Neural cell (in vitro differentiated cells): ENCODE measurements at regions not wholly inside any gene's neighbourhood (a gene's known extent, or its start where the extent isn't known, plus 50 kb on each side); places are given as distances from the start of the nearest gene placed in this dataset.

Experiments
- H2AFZ ChIP-seq: fragments of 200-600, 300-800 bp; sonication (generic), shearing (Covaris generic); 2 replicates; pipeline ENCODE4 v1.6.0; 2014; ENCODE audit warnings: low read depth, mild to moderate bottlenecking, antibody characterized with exemption, low read length, moderate library complexity
- H3F3A ChIP-seq: fragments of 200-600 bp; shearing (Covaris generic); 2 replicates; pipeline ENCODE4 v1.6.1; 2016; ENCODE audit warnings: mild to moderate bottlenecking, moderate library complexity, mixed read lengths, antibody characterized with exemption, low read length; ENCODE audit not compliant: insufficient read depth, poor library complexity, severe bottlenecking
- H3K27ac ChIP-seq: fragments of 200-600, 300-800 bp; sonication (generic), shearing (Covaris generic); 2 replicates; pipeline ENCODE4 v1.5.1; 2014; ENCODE audit warnings: mild to moderate bottlenecking, low read length, moderate library complexity
- H3K27me3 ChIP-seq: fragments of 300-800, 200-600 bp; sonication (generic), shearing (Covaris generic); 2 replicates; pipeline ENCODE4 v1.6.0; 2014; ENCODE audit warnings: mild to moderate bottlenecking, low read depth, low read length, moderate library complexity; ENCODE audit not compliant: insufficient read depth
- H3K36me3 ChIP-seq: fragments of 300-800, 200-600 bp; sonication (generic), shearing (Covaris generic); 2 replicates; pipeline ENCODE4 v1.5.1; 2014; ENCODE audit warnings: mild to moderate bottlenecking, antibody characterized with exemption, low read length, moderate library complexity; ENCODE audit not compliant: insufficient read depth
- H3K4me2 ChIP-seq: fragments of 300-800, 200-600 bp; sonication (generic), shearing (Covaris generic); 2 replicates; pipeline ENCODE4 v1.6.0; 2014; ENCODE audit warnings: mild to moderate bottlenecking, low read length
- H3K4me3 ChIP-seq: fragments of 300-800, 200-600 bp; sonication (generic), shearing (Covaris generic); 2 replicates; pipeline ENCODE4 v1.5.1; 2014; ENCODE audit warnings: mild to moderate bottlenecking, low read length, moderate library complexity
- H3K79me2 ChIP-seq: fragments of 200-600 bp; shearing (Covaris generic); replicated peaks from 2 replicates; pipeline ENCODE4 v1.6.0; 2014; ENCODE audit warnings: mild to moderate bottlenecking, low read length, moderate library complexity; ENCODE audit not compliant: insufficient read depth
- H3K9ac ChIP-seq: fragments of 300-800, 200-600 bp; sonication (generic), shearing (Covaris generic); 2 replicates; pipeline ENCODE4 v1.6.1; 2016; ENCODE audit warnings: mild to moderate bottlenecking, low read length, mixed read lengths
- H3K9me2 ChIP-seq: fragments of 200-600 bp; shearing (Covaris generic); 2 replicates; pipeline ENCODE4 v1.6.1; 2016; ENCODE audit warnings: mild to moderate bottlenecking, low read length, mixed read lengths; ENCODE audit not compliant: insufficient read depth
- H3K9me3 ChIP-seq: fragments of 200-600, 300-800 bp; sonication (generic), shearing (Covaris generic); 2 replicates; pipeline ENCODE4 v1.6.1; 2016; ENCODE audit warnings: mild to moderate bottlenecking, mixed run types, low read length, moderate library complexity, mixed read lengths
- H4K20me1 ChIP-seq: fragments of 200-600 bp; shearing (Covaris generic); 2 replicates; pipeline ENCODE4 v1.6.1; 2016; ENCODE audit warnings: mild to moderate bottlenecking, mixed run types; ENCODE audit not compliant: insufficient read depth
- EP300 ChIP-seq: fragments of 450-650 bp; conservative IDR thresholded peaks from 2 replicates; pipeline ENCODE4 v1.6.1; 2014; ENCODE audit warnings: antibody characterized with exemption, mild to moderate bottlenecking, moderate library complexity; ENCODE audit not compliant: poor library complexity, severe bottlenecking
- EZH2 ChIP-seq: fragments of 200-600, 300-800 bp; shearing (Covaris generic), sonication (generic); IDR thresholded peaks from 2 replicates; pipeline ENCODE4 v1.6.1; 2014; ENCODE audit warnings: antibody characterized with exemption, low read length, borderline replicate concordance, mild to moderate bottlenecking; ENCODE audit not compliant: insufficient read depth, poor library complexity, severe bottlenecking
- MXI1 ChIP-seq: fragments of 450-650 bp; conservative IDR thresholded peaks from 2 replicates; pipeline ENCODE4 v1.6.1; 2014; ENCODE audit warnings: antibody characterized with exemption, mild to moderate bottlenecking; ENCODE audit not compliant: poor library complexity, severe bottlenecking
- POLR2AphosphoS5 ChIP-seq: IDR thresholded peaks from 2 replicates; pipeline ENCODE4 v1.6.1; 2012
- RAD21 ChIP-seq: fragments of 450-650 bp; conservative IDR thresholded peaks from 2 replicates; pipeline ENCODE4 v1.6.1; 2014; ENCODE audit warnings: antibody characterized with exemption, mild to moderate bottlenecking, moderate library complexity
- REST ChIP-seq: IDR thresholded peaks from 2 replicates; pipeline ENCODE4 v1.6.1; 2012; ENCODE audit warnings: borderline replicate concordance
- SMC3 ChIP-seq: fragments of 450-650 bp; conservative IDR thresholded peaks from 2 replicates; pipeline ENCODE4 v1.6.1; 2014; ENCODE audit warnings: antibody characterized with exemption, mild to moderate bottlenecking, moderate library complexity; ENCODE audit not compliant: poor library complexity
- TAF1 ChIP-seq: IDR thresholded peaks from 2 replicates; pipeline ENCODE4 v1.6.1; 2012; ENCODE audit warnings: low read depth
- TF ChIP-seq, protein P1 (sequence below): fragments of 450-650 bp; IDR thresholded peaks from 2 replicates; pipeline ENCODE4 v1.5.1; 2014; ENCODE audit warnings: antibody characterized with exemption, mild to moderate bottlenecking, moderate library complexity; ENCODE audit not compliant: poor library complexity, severe bottlenecking

GRCh38 chr21:14900611-14901010 lies 164.2 kb downstream of the NRIP1 start:
- H3K4me3 ChIP-seq, result no peak overlapping the region
- H2AFZ ChIP-seq, result no peak overlapping the region
- H3K79me2 ChIP-seq, result no peaks in the 10 kb centered on the region
- no peaks in the 10 kb centered on the region for H3F3A ChIP-seq
- no peaks in the 10 kb centered on the region for H3K9me3 ChIP-seq
- H3K36me3 ChIP-seq, result no peaks in the 10 kb centered on the region
- no peak overlapping the region for H3K4me2 ChIP-seq
- H3K9ac ChIP-seq, result no peak overlapping the region
- H3K27ac ChIP-seq, result no peak overlapping the region
- H3K27me3 ChIP-seq, result no peaks in the 10 kb centered on the region
- H4K20me1 ChIP-seq, result no peaks in the 10 kb centered on the region
- H3K9me2 ChIP-seq, result no peaks in the 10 kb centered on the region
- TF ChIP-seq MXI1 (no peak), POLR2AphosphoS5 (no peak), EP300 (no peak), SMC3 (no peak), REST (no peak), TAF1 (no peak), EZH2 (no peak), RAD21 (no peak)
- TF ChIP-seq, protein P1, sequence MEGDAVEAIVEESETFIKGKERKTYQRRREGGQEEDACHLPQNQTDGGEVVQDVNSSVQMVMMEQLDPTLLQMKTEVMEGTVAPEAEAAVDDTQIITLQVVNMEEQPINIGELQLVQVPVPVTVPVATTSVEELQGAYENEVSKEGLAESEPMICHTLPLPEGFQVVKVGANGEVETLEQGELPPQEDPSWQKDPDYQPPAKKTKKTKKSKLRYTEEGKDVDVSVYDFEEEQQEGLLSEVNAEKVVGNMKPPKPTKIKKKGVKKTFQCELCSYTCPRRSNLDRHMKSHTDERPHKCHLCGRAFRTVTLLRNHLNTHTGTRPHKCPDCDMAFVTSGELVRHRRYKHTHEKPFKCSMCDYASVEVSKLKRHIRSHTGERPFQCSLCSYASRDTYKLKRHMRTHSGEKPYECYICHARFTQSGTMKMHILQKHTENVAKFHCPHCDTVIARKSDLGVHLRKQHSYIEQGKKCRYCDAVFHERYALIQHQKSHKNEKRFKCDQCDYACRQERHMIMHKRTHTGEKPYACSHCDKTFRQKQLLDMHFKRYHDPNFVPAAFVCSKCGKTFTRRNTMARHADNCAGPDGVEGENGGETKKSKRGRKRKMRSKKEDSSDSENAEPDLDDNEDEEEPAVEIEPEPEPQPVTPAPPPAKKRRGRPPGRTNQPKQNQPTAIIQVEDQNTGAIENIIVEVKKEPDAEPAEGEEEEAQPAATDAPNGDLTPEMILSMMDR, result no peak

GRCh38 chr21:14900058-14900457 lies 164.7 kb downstream of the NRIP1 start:
- Histone ChIP-seq H3K9me3 (no peaks in the 10 kb centered on the region), H3K36me3 (no peaks in the 10 kb centered on the region), H3K79me2 (no peaks in the 10 kb centered on the region), H3F3A (no peaks in the 10 kb centered on the region), H4K20me1 (no peaks in the 10 kb centered on the region), H3K4me3 (no peak overlapping the region), H3K27me3 (no peaks in the 10 kb centered on the region), H2AFZ (no peak overlapping the region), H3K9me2 (no peaks in the 10 kb centered on the region), H3K4me2 (no peak overlapping the region), H3K27ac (no peak overlapping the region), H3K9ac (no peak overlapping the region)
- no peak for TF ChIP-seq POLR2AphosphoS5
- no peak for TF ChIP-seq TAF1
- TF ChIP-seq REST, result no peak
- TF ChIP-seq EP300, result no peak
- TF ChIP-seq, protein P1, result no peak
- TF ChIP-seq EZH2, result no peak
- no peak for TF ChIP-seq MXI1
- TF ChIP-seq RAD21, result no peak
- TF ChIP-seq SMC3, result no peak
